OCI-LY3 (cell line): ENCODE measurements at regions not wholly inside any gene's neighbourhood (a gene's known extent, or its start where the extent isn't known, plus 50 kb on each side); places are given as distances from the start of the nearest gene placed in this dataset.

Experiments
- H2AFZ ChIP-seq: fragments of 200-600, 300-600 bp; shearing (Covaris generic); 2 replicates; pipeline ENCODE4 v1.6.0; 2014; ENCODE audit warnings: antibody characterized with exemption, low read depth, low read length
- H3K27ac ChIP-seq: fragments of 200-600, 300-600 bp; sonication (generic); 2 replicates; pipeline ENCODE4 v1.5.1; 2014; ENCODE audit warnings: mild to moderate bottlenecking, low read length, moderate library complexity, mixed read lengths
- H3K27me3 ChIP-seq: fragments of 200-600, 300-600 bp; sonication (generic); 2 replicates; pipeline ENCODE4 v1.6.1; 2014; ENCODE audit warnings: low read depth, low read length, mixed read lengths
- H3K36me3 ChIP-seq: fragments of 200-600, 300-600 bp; sonication (generic); replicated peaks from 2 replicates; pipeline ENCODE3; 2014; ENCODE audit warnings: low read depth, low read length, mixed read lengths
- H3K4me1 ChIP-seq: fragments of 300-600, 200-600 bp; sonication (generic); 2 replicates; pipeline ENCODE4 v1.6.1; 2014; ENCODE audit warnings: low read length, mixed read lengths
- H3K4me2 ChIP-seq: fragments of 200-600, 300-600 bp; sonication (generic); 2 replicates; pipeline ENCODE4 v1.6.1; 2014; ENCODE audit warnings: low read length, mixed read lengths
- H3K4me3 ChIP-seq: fragments of 300-600, 200-600 bp; sonication (generic); 2 replicates; pipeline ENCODE4 v1.5.1; 2014; ENCODE audit warnings: antibody characterized with exemption, mild to moderate bottlenecking, low read length, moderate library complexity
- H3K79me2 ChIP-seq: fragments of 300-600, 200-600 bp; shearing (Covaris generic); 2 replicates; pipeline ENCODE4 v1.6.1; 2014; ENCODE audit warnings: mild to moderate bottlenecking, low read length, mixed read lengths
- H3K9ac ChIP-seq: fragments of 300-600, 200-600 bp; shearing (Covaris generic); 2 replicates; pipeline ENCODE4 v1.6.0; 2014; ENCODE audit warnings: mild to moderate bottlenecking, low read length, moderate library complexity
- H3K9me3 ChIP-seq: fragments of 200-600, 300-600 bp; shearing (Covaris generic); 2 replicates; pipeline ENCODE4 v1.6.1; 2014; ENCODE audit warnings: low read length, mixed read lengths; ENCODE audit not compliant: insufficient read depth
- H4K20me1 ChIP-seq: fragments of 200-600, 300-600 bp; sonication (generic); 2 replicates; pipeline ENCODE4 v1.6.1; 2016; ENCODE audit warnings: low read length, mixed read lengths; ENCODE audit not compliant: insufficient read depth
- EZH2phosphoT487 ChIP-seq: fragments of 200-600 bp; shearing (Covaris generic); IDR thresholded peaks from 2 replicates; pipeline ENCODE4 v1.6.1; 2018; ENCODE audit warnings: antibody characterized with exemption, mixed run types, low read depth
- TF ChIP-seq, protein P1 (sequence below): fragments of 200-600, 300-600 bp; sonication (generic); IDR thresholded peaks from 2 replicates; pipeline ENCODE4 v1.5.1; 2014; ENCODE audit warnings: antibody characterized with exemption, low read length, low read depth

DNA sequence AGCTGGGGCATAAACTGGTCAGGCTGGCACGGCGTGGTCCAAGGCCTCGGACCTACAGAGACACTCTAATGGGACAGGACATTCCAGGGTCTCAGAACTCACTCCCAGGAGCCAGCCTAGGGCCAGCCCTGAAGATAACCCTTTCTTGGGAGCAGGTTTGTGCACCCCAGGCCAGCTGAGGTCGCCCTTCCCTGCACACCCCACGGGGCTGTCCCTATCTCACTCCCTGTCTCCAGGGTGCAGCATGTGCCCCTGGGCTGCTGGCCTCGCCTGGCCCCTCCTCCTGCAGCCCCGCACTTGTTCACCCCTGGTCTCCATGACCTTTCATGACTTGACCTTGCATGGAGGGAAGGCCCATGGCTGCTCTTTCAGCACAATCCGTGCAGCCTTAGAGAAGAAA lies 1321.8 kb downstream of the BRD1 start:
- Histone ChIP-seq H3K27ac (no peak overlapping the region), H3K9me3 (no peaks in the 10 kb centered on the region), H2AFZ (no peak overlapping the region), H3K9ac (no peak overlapping the region), H3K36me3 (no peaks in the 10 kb centered on the region), H4K20me1 (no peaks in the 10 kb centered on the region), H3K27me3 (no peaks in the 10 kb centered on the region), H3K4me2 (no peak overlapping the region), H3K4me3 (no peak overlapping the region), H3K79me2 (no peaks in the 10 kb centered on the region), H3K4me1 (no peaks in the 10 kb centered on the region)
- TF ChIP-seq, protein P1, sequence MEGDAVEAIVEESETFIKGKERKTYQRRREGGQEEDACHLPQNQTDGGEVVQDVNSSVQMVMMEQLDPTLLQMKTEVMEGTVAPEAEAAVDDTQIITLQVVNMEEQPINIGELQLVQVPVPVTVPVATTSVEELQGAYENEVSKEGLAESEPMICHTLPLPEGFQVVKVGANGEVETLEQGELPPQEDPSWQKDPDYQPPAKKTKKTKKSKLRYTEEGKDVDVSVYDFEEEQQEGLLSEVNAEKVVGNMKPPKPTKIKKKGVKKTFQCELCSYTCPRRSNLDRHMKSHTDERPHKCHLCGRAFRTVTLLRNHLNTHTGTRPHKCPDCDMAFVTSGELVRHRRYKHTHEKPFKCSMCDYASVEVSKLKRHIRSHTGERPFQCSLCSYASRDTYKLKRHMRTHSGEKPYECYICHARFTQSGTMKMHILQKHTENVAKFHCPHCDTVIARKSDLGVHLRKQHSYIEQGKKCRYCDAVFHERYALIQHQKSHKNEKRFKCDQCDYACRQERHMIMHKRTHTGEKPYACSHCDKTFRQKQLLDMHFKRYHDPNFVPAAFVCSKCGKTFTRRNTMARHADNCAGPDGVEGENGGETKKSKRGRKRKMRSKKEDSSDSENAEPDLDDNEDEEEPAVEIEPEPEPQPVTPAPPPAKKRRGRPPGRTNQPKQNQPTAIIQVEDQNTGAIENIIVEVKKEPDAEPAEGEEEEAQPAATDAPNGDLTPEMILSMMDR: no peak
- no peak for TF ChIP-seq EZH2phosphoT487

DNA sequence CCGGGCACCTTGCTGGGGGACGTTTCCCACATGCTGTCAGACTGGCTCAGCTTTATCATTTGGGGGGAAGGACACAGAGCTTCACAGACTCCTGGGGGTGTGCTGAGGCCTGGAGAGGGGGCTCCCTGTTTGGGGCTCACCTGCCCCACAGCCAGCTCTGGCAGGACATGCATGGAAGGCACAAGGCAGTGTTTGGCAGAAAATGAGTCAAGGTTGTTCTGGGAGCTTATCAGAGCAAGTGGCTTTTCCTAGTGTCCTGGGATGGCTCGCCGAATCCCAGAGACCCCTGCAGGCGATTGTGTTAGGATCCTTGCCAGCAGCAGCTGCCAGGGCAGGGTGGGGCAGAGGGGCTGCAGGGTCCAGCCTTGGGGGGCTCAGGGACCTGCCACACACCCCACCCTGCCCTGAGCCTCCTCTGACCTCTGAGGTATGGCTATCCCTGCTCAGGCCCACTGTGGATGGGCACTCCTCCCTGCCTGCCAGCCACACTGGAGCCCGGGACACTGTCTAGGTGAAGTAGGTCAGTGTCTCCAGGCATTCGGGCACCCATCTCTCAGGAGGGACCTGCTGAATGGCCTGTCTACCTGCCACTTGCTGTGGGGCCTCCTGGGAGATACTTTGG lies 1323.0 kb downstream of the BRD1 start:
- Histone ChIP-seq H3K27me3 (no peaks in the 10 kb centered on the region), H3K4me1 (no peaks in the 10 kb centered on the region), H3K27ac (no peak overlapping the region), H4K20me1 (no peaks in the 10 kb centered on the region), H3K9ac (no peak overlapping the region), H3K36me3 (no peaks in the 10 kb centered on the region), H3K9me3 (no peaks in the 10 kb centered on the region), H3K4me3 (no peak overlapping the region), H3K79me2 (no peaks in the 10 kb centered on the region), H3K4me2 (no peak overlapping the region), H2AFZ (no peak overlapping the region)
- TF ChIP-seq EZH2phosphoT487: no peak
- TF ChIP-seq, protein P1: no peak

GRCh38 chr22:48503876-48504275 lies 1323.8 kb downstream of the BRD1 start:
- no peak overlapping the region for H3K4me3 ChIP-seq
- H3K9me3 ChIP-seq: no peaks in the 10 kb centered on the region
- H3K27ac ChIP-seq: no peak overlapping the region
- H3K4me1 ChIP-seq: no peaks in the 10 kb centered on the region
- H2AFZ ChIP-seq: no peak overlapping the region
- H4K20me1 ChIP-seq: no peaks in the 10 kb centered on the region
- TF ChIP-seq, protein P1: no peak
- no peak for TF ChIP-seq EZH2phosphoT487
- no peaks in the 10 kb centered on the region for H3K36me3 ChIP-seq
- H3K9ac ChIP-seq: no peak overlapping the region
- H3K4me2 ChIP-seq: no peak overlapping the region
- no peaks in the 10 kb centered on the region for H3K27me3 ChIP-seq
- no peaks in the 10 kb centered on the region for H3K79me2 ChIP-seq

- TF ChIP-seq, protein P1: no peak
- TF ChIP-seq EZH2phosphoT487: no peak
- no peak overlapping the region for H3K4me2 ChIP-seq
- H3K27me3 ChIP-seq: no peaks in the 10 kb centered on the region
- no peak overlapping the region for H3K27ac ChIP-seq
- no peaks in the 10 kb centered on the region for H3K9me3 ChIP-seq
- H3K9ac ChIP-seq: no peak overlapping the region
- no peaks in the 10 kb centered on the region for H4K20me1 ChIP-seq
- H3K4me1 ChIP-seq: no peaks in the 10 kb centered on the region
- no peak overlapping the region for H2AFZ ChIP-seq
- no peak overlapping the region for H3K4me3 ChIP-seq
- no peaks in the 10 kb centered on the region for H3K36me3 ChIP-seq
- no peaks in the 10 kb centered on the region for H3K79me2 ChIP-seq
Observed at GRCh38 chr22:48503035-48503625, 1324.5 kb downstream of the BRD1 start.
